Liver (tissue), 8 donors: ENCODE measurements at regions not wholly inside any gene's neighbourhood (a gene's known extent, or its start where the extent isn't known, plus 50 kb on each side); places are given as distances from the start of the nearest gene placed in this dataset.

Experiments
- DNase-seq: peaks from one replicate; pipeline ENCODE4 v3.0.0-alpha.2; 2017; ENCODE audit warnings: low spot score
- H3K27ac ChIP-seq, 2 donors: one replicate each; pipeline ENCODE4 v1.7.0; 2013; ENCODE audit warnings: inconsistent platforms in 2 of 2, low read length in 2 of 2, control low read depth in 1 of 2, low read depth in 1 of 2, mild to moderate bottlenecking in 1 of 2
- H3K27me3 ChIP-seq, 4 donors: one replicate each; pipeline versions ENCODE4 v1.6.1 to v1.7.0; 2013; ENCODE audit warnings: low read length in 3 of 4, inconsistent platforms in 1 of 4, mild to moderate bottlenecking in 1 of 4, moderate library complexity in 1 of 4; ENCODE audit not compliant: control insufficient read depth in 4 of 4, insufficient read depth in 4 of 4
- H3K36me3 ChIP-seq, 4 donors: one replicate each; pipeline versions ENCODE4 v1.6.1 to v1.7.0; 2013; ENCODE audit warnings: low read length in 3 of 4, mild to moderate bottlenecking in 3 of 4, low read depth in 1 of 4, moderate library complexity in 1 of 4; ENCODE audit not compliant: control insufficient read depth in 4 of 4, insufficient read depth in 3 of 4
- H3K4me1 ChIP-seq, 4 donors: one replicate each; pipeline versions ENCODE4 v1.6.1 to v1.7.0; 2013; ENCODE audit warnings: low read length in 3 of 4, mild to moderate bottlenecking in 3 of 4, moderate library complexity in 1 of 4; ENCODE audit not compliant: control insufficient read depth in 4 of 4, insufficient read depth in 4 of 4
- H3K4me3 ChIP-seq, 3 donors: one replicate each; pipeline versions ENCODE4 v1.6.1 to v1.7.0; 2013; ENCODE audit warnings: low read length in 3 of 3, control low read depth in 1 of 3, low read depth in 1 of 3, mild to moderate bottlenecking in 1 of 3
- H3K9ac ChIP-seq, 2 donors: one replicate each; pipeline ENCODE4 v1.7.0; 2013; ENCODE audit warnings: low read length in 2 of 2, mild to moderate bottlenecking in 2 of 2, moderate library complexity in 2 of 2, control low read depth in 1 of 2, low read depth in 1 of 2
- H3K9me3 ChIP-seq, 4 donors: one replicate each; pipeline versions ENCODE4 v1.6.1 to v1.7.0; 2013; ENCODE audit warnings: low read length in 3 of 4; ENCODE audit not compliant: control insufficient read depth in 4 of 4
- ATF3 ChIP-seq: IDR thresholded peaks from 2 replicates; pipeline ENCODE4 v1.6.1; 2016; ENCODE audit warnings: antibody characterized with exemption
- CTCF ChIP-seq: fragments of 150-350 bp; IDR thresholded peaks from 2 replicates; pipeline ENCODE4 v1.5.1; 2017; ENCODE audit warnings: improper control_type of control experiment, low read depth, low read length; ENCODE audit not compliant: missing input control
- EGR1 ChIP-seq, 2 donors: IDR thresholded peaks; 2 replicates each; pipeline ENCODE4 v1.6.1; 2016 to 2018; ENCODE audit warnings: antibody characterized with exemption in 2 of 2, low read depth in 2 of 2
- FOXA1 ChIP-seq: IDR thresholded peaks from 2 replicates; pipeline ENCODE4 v1.6.1; 2016; ENCODE audit warnings: antibody characterized with exemption
- HNF4A ChIP-seq, 2 donors: conservative IDR thresholded peaks; 2 replicates each; pipeline ENCODE4 v1.6.1; 2016; ENCODE audit warnings: antibody characterized with exemption in 2 of 2, mild to moderate bottlenecking in 2 of 2
- HNF4G ChIP-seq: IDR thresholded peaks from 2 replicates; pipeline ENCODE4 v1.6.1; 2016; ENCODE audit warnings: antibody characterized with exemption
- JUND ChIP-seq, 2 donors: IDR thresholded peaks; 2 replicates each; pipeline ENCODE4 v1.6.1; 2016; ENCODE audit warnings: antibody characterized with exemption in 2 of 2
- MAX ChIP-seq: IDR thresholded peaks from 2 replicates; pipeline ENCODE4 v1.6.1; 2016; ENCODE audit warnings: antibody characterized with exemption
- RAD21 ChIP-seq, 2 donors: IDR thresholded peaks; 2 replicates each; pipeline ENCODE4 v1.6.1; 2016; ENCODE audit warnings: antibody characterized with exemption in 2 of 2, mild to moderate bottlenecking in 2 of 2
- REST ChIP-seq: IDR thresholded peaks from 2 replicates; pipeline ENCODE4 v1.6.1; 2016; ENCODE audit warnings: antibody characterized with exemption, mild to moderate bottlenecking
- TAF1 ChIP-seq: conservative IDR thresholded peaks from 2 replicates; pipeline ENCODE4 v1.6.1; 2016; ENCODE audit warnings: antibody characterized with exemption, mild to moderate bottlenecking
- WGBS: extraction: QIAGEN DNeasy Blood & Tissue Kit; methylation state at CpG from one replicate; pipeline ENCODE4 v1.1.7; 2013; 5-methylcytosine and 5-hydroxymethylcytosine counted together
- donor health status: healthy.
- donor health status: healthy.
- donor health status: healthy.
- donor health status: healthy.
- donor health status: healthy.

GRCh38 chr9:25876248-25876647 lies 198.0 kb upstream of the TUSC1 start:
- no peak overlapping the region for H3K9ac ChIP-seq
- H3K4me1 ChIP-seq = no peaks in the 10 kb centered on the region
- TF ChIP-seq EGR1 (IDR thresholded peaks at IDR 0.05; ENCODE audit: low read depth in 2 of 2) = no peak
- TF ChIP-seq JUND (IDR thresholded peaks at IDR 0.05) = no peak
- no peak for TF ChIP-seq TAF1
- H3K27ac ChIP-seq = no peak overlapping the region
- H3K9me3 ChIP-seq = no peaks in the 10 kb centered on the region
- H3K4me3 ChIP-seq = no peak overlapping the region
- 73% methylated on average over 1 of the region's 1 CpG for WGBS
- no peak for DNase-seq
- no peaks in the 10 kb centered on the region for H3K27me3 ChIP-seq
- no peaks in the 10 kb centered on the region for H3K36me3 ChIP-seq

- Histone ChIP-seq H3K27ac (no peak overlapping the region), H3K27me3 (no peaks in the 10 kb centered on the region), H3K4me1 (no peaks in the 10 kb centered on the region), H3K9me3 (peaks cover 0 to under 1% (median 0%) of the 10 kb centered on the region in 4 donors), H3K36me3 (no peaks in the 10 kb centered on the region), H3K9ac (no peak overlapping the region), H3K4me3 (no peak overlapping the region)
- DNase-seq = no peak
- TF ChIP-seq CTCF (no peak), FOXA1 (no peak), REST (no peak), HNF4A (conservative IDR thresholded peaks at IDR 0.05) (no peak), ATF3 (no peak), EGR1 (IDR thresholded peaks at IDR 0.05; ENCODE audit: low read depth in 2 of 2) (no peak), RAD21 (IDR thresholded peaks at IDR 0.05) (no peak)
- 74% methylated on average over 1 of the region's 1 CpG for WGBS
These were observed 186.3 kb upstream of the TUSC1 start for GRCh38 chr9:25864509-25864908.

GRCh38 chr9:25861421-25861820 lies 183.2 kb upstream of the TUSC1 start:
- Histone ChIP-seq H3K27ac (no peak overlapping the region), H3K27me3 (no peaks in the 10 kb centered on the region), H3K36me3 (no peaks in the 10 kb centered on the region), H3K4me3 (no peak overlapping the region), H3K9ac (no peak overlapping the region), H3K9me3 (no peaks in the 10 kb centered on the region), H3K4me1 (no peaks in the 10 kb centered on the region)
- 55% methylated on average over 2 of the region's 2 CpGs for WGBS
- no peak for TF ChIP-seq HNF4G
- TF ChIP-seq TAF1 = no peak
- TF ChIP-seq JUND (IDR thresholded peaks at IDR 0.05) = no peak
- TF ChIP-seq MAX = no peak
- no peak for DNase-seq
